Hypothalamus (tissue), 51 donors: ENCODE measurements at regions not wholly inside any gene's neighbourhood (a gene's known extent, or its start where the extent isn't known, plus 50 kb on each side); places are given as distances from the start of the nearest gene placed in this dataset.

Experiments used
- DNase-seq, 51 donors: peaks; one replicate each; lab custom pipeline; 2025; lab: John Stamatoyannopoulos, UW

DNA sequence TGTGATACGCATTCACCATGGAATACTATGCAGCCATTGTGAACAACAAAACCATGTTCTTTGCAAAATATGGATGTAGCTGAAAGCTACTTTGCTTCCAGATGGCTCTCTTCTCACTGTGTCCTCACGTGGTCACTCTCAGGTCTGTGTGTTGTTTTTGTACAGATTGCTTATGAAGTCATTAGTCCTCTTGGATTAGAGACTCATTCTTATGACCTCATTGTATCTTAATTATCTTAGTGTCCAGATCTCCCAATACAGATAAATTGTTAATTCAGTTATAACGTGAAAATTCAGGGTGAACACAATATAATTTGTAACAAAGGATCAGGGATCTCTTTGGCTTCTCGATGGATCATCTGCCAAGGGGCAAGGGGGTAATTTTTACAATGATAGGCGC, 100.4 kb upstream of the TOP3B start:
- DNase-seq = no peak

DNA sequence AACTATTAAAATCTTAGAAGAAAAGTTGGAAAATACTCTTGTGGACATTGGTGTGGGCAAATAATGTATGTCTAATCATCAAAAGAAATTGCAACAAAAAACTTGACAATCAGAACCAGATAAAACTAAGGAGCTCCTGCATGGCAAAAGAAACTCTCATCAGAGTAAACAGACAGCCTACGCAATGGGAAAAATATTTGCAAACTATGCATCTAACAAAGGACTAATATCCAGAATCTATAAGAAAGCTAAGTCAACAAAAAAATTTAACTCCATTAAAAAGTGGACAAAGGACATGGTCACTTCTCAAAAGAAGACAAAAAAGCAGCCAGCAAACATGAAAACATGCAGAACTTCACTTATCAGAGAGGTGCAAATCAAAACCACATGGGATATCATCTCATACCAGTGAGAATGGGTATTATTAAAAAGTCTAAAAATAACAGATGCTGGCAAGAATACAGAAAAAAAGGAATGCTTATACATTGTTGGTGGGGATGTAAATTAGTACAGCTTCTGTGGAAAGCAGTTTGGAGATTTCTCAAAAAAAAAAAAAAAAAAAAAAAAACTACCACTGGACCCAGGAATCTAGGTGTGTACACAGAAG, 99.7 kb upstream of the TOP3B start:
- DNase-seq = no peak

DNA sequence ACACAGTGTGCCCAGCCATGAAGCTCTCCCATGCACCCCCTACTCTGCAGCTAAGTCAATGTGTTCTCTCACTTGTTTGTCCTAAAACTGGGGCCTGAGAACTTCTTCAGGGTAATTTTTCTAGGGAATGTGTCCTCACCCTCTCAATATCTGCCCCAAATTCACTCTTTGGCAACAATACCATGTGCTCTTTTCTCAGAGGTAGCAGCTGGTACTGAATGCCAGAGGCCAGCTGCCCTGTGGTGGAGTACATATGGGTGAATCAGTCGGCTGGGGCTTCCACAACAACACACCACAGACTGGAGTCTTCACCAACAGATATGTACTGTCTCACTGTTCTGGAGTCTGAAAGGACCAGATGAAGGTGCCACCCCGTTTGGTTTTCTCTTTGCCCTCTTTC, 97.7 kb upstream of the TOP3B start:
- DNase-seq = no peak

DNA sequence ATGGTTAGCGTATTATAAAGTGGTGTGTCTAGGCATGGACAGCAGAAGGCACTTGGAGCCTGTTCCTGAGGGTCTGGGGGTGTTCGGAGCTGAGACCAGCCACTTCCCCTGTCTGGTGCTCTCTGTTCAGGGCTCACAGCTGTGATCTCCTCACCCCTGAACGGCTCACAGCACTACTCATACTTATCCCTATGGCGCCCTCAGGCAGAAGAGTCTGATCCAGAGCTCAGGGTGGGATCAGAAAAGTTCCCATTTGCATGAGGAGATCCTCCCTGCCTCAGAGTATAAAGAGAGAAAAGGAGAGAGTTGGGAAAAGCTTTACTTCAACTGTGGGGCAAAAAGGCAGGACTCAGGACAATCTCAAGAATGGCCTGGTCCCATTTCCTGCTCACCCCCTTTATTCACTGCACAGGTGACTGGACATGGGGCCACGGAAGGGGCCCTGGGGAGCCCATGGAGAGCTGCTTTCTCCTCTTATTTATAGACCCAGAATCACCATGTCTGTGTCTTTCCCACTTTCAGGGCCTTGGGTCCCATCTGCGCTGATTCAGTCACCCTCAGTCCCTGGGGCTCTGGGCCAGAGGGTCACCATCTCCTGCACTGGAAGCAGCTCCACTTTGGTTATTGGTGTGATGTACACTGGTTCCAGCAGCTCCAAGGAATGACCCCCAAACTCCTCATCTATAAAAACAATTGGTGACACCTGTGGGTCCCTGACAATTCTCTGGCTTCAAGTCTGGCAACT, 97.0 kb upstream of the TOP3B start:
- DNase-seq = no peak

DNA sequence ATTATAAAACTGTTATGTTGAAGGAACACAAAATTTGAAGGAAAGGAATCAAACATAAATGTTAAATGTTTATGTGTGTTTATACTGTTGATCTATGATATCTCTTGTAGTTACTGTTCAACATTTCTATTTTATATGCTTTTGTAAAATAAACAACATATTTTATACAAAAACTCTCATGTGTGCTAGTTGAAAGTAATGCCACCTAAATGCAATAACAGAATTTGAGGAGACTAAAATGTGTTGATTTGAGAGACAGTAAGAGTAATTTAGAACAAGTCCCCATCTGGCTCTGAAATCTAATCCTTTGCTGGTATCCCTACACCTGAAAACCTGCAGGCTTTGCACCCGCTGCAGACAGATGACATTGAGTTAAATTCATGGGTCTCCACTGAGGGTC, 95.7 kb upstream of the TOP3B start:
- DNase-seq = no peak

DNA sequence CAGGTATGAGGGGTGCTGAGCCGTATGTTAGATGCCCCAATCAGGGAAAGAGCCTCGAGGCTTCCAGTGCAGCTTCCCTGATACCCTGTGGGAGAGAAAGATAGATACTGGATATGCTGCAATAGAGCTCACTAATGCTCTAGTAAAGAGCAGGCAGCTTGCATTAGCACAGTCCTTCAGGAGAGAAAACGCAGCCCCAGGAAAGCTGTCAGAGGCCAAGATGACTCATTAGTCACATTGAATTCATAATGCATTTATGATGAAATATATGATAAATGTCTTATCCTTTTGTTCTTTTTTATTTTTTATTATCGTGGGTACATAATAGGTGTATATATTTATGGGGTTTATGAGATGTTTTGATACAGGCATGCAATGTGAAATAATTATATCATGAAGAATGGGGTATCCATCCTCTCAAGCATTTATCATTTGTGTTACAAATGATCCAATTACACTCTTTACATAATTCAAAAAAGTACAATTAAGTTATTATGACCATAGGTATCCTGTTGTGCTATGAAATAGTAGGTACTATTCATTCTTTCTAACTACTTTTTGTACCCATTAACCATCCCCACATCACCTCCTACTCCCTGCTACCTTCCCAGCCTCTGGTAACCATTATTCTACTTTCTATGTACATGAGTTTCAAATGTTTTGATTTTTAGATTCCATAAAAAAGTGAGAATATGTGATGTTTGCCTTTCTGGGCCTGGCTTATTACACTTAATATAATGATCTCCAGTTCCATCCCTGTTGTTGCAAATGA, 94.5 kb upstream of the TOP3B start:
- DNase-seq = peak in 1 of 51 donors; percentile 36

DNA sequence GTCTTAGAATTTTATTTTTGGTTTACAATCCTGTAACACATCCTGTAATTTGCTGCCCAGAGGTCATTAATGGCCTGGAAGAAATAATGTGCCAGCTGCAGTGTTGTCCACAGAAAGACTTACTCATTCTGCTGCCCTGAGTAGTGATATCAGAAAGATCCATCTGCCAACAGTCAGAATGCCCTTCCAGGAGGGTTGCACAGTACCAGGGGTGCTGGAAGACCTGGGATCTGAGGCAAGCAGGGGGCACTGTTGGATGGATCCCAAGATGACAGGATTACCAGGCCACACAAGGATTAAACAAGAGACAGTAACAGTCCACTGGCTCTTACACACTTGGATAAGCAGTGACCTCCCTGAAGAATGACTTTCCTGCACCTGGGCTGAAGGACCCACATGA, 93.8 kb upstream of the TOP3B start:
- DNase-seq = no peak

DNA sequence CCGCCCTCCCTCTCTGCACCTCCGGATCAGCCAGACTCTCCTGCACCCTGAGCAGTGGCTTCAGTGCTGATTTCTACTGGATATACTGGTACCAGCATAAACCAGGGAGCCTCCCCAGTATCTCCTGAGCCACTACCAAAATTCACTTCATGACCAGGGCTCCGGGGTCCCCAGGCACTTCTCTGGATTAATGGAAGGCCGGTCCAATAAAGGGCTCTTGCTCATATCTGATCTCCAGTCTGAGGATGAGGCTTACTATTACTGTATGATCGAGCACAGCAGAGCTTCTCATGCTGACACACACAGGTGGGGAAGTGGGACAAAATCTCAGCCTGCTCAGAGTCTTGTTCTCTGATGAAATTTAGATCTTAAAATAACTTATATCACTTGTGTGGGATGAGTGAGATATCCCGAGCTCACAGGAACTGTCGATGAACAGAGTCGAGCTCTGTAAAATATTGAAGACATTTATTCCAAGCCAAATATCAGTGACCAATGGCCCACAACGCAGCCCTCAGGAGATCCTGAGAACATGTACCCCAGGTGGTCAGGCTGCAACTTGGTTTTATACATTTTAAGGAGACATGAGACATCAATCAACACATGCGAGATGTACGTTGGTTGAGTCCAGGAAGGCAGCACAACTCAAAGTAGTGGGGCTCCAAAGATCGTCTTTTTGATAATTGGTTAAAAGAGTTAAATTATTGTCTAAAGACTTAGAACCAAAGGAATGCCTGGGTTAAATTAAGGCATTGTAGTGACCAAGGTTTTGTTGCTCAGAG, 93.0 kb upstream of the TOP3B start:
- peak in 1 of 51 donors; percentile 47 for DNase-seq

DNA sequence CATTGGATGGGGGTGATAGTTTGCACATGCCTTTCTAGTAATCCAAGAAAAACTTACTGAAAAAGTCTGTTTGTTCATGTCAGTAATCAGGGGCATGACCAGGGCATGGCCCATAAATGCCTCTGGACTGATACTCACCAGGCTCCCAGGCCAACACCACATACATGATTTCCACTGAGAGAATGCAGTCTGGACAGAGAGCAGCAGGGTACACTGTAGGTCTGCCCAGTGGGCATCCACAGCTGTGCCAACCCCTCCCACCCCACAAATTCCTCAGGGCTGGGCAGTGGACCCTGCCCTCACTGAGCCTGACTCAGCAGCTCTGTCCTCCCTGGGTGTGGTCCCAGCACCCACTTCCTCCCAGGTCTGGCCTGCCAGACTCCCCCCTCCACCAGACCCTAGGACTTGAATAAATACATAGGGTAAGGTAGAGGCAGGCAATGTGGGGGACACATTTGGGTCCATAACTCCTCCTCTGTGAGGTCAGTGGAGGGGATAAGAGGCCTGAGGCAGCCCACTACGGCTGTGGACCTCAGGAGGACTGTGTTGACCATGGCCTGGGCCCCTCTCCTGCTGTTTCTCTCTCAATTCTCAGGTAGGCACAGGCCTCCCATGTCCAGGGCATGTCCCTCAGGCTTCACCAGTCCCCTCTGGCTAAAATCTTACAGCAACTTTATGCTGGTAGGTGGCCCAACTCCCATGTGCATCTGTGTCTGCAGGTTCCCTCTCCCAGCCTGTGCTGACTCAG, 92.2 kb upstream of the TOP3B start:
- DNase-seq = peak in 1 of 51 donors; percentile 4

DNA sequence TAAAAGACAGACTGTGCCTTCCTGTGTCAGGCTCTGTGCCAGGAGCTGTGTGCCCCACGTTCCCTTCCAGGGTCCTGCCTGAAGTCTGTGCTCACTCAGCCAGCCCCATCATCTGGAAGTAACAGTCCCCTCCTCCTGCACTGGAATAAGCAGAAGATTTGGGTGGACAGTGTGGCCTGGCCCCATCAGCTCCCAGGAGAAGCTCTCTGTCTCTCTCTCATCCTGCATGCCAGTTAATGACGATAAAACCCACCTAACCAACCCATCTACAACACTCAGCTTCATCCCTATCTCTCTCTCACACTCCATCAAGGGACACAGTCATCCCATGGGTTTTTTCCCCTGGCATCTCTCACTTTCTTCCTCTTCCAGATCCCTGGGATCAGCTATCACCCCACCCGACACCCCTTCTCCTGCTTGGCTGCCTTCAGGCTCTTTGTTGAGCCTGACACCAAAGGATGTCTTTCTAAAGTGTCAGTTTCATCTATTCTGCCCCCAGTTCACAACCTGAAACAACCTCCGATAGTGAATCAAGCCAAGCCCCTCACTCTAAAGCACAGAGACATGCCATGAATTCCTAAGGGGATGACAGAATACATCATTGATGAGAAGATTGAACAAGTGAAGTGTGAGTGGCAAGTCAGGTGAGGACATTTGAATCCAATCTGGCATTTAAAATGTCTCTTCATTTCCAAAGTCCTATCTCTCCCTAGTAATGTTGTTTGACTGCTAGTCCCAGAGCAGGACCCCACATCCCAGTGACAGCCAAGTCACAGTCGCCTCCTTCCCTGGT, 91.4 kb upstream of the TOP3B start:
- DNase-seq = no peak

DNA sequence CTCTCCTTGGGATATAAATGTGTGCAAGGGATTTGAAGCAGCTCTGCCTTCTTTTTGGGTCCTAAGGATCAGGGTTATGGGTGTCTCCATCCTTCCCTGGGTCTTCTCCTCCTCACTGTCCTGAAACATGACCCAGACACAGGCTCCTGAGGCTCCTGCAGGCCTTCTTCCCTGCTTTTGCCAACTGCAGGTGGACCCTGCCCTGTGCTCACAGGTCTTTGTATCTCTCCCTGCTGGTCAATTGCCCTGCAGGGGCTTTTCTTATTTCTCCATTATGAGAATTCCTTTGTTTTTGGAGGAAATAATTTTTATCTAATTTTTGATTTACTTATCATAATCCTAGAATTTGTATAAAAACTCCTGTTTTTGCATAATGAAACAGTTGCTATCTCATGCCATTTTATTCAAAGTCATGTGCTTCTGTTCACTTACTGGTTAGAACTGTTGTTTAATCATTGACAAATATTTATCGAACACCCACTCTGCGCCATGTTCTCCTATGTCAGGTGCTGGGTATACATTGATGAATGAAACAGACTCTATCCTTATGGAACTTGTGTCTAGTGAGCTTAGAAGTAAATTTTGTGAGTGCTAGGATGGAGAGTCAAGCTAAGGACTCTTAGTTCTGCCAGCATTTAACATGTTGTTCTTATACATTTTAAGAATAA, 89.7 kb upstream of the TOP3B start:
- no peak for DNase-seq

DNA sequence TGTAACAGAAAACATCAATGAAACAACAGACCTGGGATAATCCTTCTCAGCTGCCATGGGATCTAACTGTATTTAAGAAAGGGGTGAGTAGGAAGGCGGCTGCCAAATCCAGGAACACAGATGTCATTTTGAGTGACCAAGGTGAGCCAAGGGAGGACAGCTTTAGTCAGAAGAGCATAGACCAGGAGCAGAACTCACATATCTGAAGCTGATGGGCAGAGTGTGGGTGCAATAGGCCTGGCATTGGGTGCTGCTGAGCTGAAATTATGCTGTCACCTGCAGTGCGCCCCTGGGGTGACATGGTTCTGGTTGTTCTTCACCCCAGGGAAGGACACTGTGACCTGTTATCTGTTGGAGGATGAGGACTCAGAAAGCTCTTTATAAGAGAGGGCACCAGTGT, 88.9 kb upstream of the TOP3B start:
- no peak for DNase-seq

DNA sequence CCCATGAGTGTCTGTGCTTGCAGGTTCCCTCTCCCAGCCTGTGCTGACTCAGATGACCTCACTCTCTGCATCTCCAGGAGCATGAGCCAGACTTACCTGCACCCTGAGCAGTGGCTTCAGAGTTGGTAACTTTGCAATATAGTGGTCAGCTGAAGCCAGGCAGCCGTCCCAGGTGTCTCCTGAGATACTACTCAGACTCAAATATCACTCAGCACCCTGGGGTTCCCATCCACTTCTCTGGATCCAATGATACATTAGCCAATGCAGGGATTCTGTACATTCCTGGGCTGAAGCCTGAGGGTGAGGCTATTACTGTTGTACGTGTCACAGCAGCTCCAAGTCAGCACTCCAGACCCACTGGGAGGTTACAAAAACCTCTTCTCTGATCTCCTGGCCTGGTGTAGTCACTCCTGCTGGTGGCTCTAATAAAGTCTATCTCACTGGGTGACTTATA, 87.8 kb upstream of the TOP3B start:
- no peak for DNase-seq

DNA sequence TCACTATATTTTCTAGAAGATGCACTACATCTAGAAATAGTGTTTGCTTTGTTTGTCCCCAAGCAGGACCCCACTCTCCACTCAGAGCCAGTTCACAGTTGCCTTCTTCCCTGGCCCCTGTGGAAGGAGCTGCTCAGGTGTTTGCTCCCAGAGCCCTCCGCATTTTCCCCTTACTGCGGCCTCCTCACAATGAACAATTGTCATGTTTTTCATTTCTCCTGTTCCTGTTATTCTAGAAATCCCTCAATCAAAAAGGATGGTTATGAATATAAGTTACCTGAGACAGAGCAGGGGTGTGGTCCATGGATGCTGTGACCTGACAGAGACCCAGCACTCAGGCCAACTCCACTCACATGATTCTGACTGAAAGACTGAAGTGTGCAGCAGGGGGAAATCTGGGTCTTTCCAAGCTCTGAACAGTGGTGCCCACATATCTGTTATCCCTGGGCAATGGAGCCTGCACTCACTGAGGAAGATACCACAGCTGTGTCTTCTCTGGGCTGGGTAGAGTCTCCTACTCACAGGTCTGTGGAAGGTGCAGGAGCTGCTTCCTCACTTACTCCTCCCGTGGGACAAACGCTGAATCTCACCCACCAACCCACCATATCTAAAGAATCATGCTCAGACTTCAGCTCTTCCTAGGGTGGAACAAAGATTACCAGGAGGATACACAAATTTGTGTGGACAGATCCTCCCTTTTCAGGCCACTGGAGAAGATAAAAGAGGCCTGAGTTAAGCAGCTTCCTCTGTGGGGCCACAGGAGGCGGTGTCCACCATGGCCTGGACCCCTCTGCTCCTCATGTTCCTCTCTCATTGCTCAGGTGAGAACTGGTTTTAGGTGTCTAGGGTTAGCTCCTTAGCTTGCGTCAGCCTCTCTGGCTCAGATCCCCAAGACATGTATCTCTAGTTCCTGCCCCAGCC, 87.1 kb upstream of the TOP3B start:
- DNase-seq = no peak

DNA sequence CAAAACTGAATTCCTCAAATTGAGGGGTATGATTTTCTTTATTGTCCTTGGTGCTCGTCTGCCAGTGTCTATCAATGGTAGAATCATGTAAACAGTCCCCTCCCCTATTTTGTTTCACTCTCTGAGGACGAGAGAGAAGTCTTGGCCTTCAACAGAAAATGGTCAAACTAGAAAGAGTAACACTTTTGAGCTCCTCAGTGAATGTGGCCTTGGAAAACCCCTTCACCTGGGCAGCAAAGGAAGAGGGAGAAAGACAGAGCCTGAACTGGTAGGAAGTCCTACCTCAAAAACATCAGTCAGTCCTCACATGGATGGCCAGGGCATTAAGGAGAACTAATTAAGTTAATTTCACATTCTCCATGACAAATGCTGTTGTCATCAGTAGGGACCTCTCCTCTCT, 86.1 kb upstream of the TOP3B start:
- no peak for DNase-seq

DNA sequence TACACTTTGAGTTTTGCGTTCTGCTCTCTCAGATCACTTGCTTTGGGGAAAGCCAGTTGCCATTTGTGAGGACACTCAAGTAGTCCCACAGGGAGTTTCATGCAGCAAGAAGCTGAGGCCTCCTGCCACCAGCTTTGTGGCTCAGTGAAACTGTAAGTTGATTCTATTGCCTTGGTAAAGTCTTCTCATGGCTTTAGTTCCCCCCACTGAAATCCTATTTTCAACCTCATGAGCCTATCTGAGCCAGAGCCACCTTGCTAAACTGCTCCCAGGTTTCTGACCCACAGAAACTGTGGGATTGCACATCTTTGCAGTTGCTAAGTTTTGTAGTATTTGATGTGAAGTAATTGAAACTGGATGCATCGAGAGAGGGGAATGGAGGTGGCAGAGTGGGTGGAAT, 85.4 kb upstream of the TOP3B start:
- no peak for DNase-seq

DNA sequence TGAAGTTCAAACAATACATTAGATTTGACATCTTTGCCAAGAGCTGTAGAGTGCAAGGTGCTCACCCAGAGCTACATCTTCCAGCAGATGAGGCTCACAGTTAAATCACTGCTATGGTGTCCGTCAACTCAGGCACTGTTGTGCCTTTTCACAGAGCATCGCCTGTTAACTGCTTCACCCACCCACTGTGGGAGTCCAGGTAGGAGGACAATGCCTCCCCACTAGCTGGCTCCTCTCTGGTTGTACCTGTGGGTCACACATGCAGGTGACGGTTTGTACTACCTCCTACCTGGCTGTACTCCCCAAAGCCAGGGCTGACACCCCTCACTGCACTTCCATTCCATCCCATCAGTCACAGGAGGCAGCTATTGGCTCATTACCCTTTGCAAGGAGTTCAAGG, 84.6 kb upstream of the TOP3B start:
- DNase-seq = no peak

DNA sequence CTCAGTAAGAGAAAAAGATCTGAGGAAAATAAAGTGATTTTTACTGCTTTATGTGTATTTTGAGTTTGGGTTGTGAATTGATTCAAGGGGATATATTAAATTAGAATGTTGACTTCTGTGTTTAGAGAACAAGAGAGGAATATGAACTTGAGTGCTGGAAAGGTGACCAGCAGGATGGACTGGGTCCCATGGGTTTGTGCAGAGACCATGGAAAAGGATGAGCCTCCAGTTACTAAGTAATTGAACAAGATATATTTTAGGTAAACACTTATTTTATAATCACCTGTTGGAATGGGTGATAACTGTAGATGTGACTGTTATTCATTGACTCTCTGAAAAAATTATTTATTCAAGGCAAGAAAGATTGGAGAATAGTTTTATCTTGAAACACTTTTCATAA, 82.0 kb upstream of the TOP3B start:
- DNase-seq = no peak
